Endothelial cell of umbilical vein (primary cell): ENCODE measurements at regions not wholly inside any gene's neighbourhood (a gene's known extent, or its start where the extent isn't known, plus 50 kb on each side); places are given as distances from the start of the nearest gene placed in this dataset.

Experiments
- BruUV-seq: library from RNA; stranded (reverse); fragments of 400-500 nt; replicated peaks from 2 replicates; lab custom pipeline; 2021; lab: Mats Ljungman, UMichigan
- CTCF ChIA-PET: fragments of 300-600, 350-600 bp; sonication (Branson Sonifier 250); formaldehyde crosslinking; loops from one replicate; lab custom pipeline; 2021; ENCODE audit warnings: antibody characterized with exemption, inconsistent platforms; lab: Charles Lee
- POLR2A ChIA-PET: fragments of 300-600, 350-600 bp; sonication (Branson Sonifier 250); formaldehyde crosslinking; loops from one replicate; lab custom pipeline; 2021; ENCODE audit warnings: antibody characterized with exemption, inconsistent platforms; lab: Charles Lee
- DNase-seq: peaks from one replicate; pipeline ENCODE4 v3.0.0-alpha.2; 2011; ENCODE audit warnings: low read depth, low spot score
- FAIRE-seq: peaks from 2 replicates; lab custom pipeline; 2011; peaks lifted over from hg19 to GRCh38; lab: Jason Lieb, UNC
- H2AFZ ChIP-seq: 2 replicates; pipeline ENCODE4 v1.6.0; 2012; ENCODE audit warnings: low read depth, low read length, control low read depth, inconsistent platforms
- H3K27ac ChIP-seq: 2 replicates; pipeline ENCODE4 v1.5.1; 2011; ENCODE audit warnings: low read depth, mild to moderate bottlenecking, control low read depth, low read length, moderate library complexity; ENCODE audit not compliant: insufficient read depth
- H3K27me3 ChIP-seq, 2 experiments: 2 replicates each; pipeline versions ENCODE4 v1.6.0 to v1.6.1; 2011; ENCODE audit warnings: low read length in 2 of 2, mixed read lengths in 1 of 2; ENCODE audit not compliant: control insufficient read depth in 2 of 2, insufficient read depth in 2 of 2
- H3K36me3 ChIP-seq, 2 experiments: 2 replicates in 1 of 2; 3 replicates in 1 of 2; pipeline ENCODE4 v1.5.1; 2011; ENCODE audit warnings: low read length in 2 of 2, mild to moderate bottlenecking in 1 of 2, moderate library complexity in 1 of 2; ENCODE audit not compliant: control insufficient read depth in 2 of 2, insufficient read depth in 2 of 2; ENCODE audit errors: extremely low read depth in 1 of 2
- H3K4me1 ChIP-seq: 3 replicates; pipeline ENCODE4 v1.5.1; 2011; ENCODE audit warnings: mild to moderate bottlenecking, low read length; ENCODE audit not compliant: control insufficient read depth, insufficient read depth; ENCODE audit errors: extremely low read depth
- H3K4me2 ChIP-seq: 2 replicates; pipeline ENCODE4 v1.6.1; 2011; ENCODE audit warnings: low read length, control low read depth, mixed read lengths; ENCODE audit not compliant: insufficient read depth
- H3K4me3 ChIP-seq, 3 experiments: fragments of 200-600 bp in 1 of 3; sonication (generic), shearing (Covaris generic) in 1 of 3; replicated peaks in 1 of 3; 2 replicates each; pipeline ENCODE4 v1.5.1; 2011 to 2016; ENCODE audit warnings: control low read depth in 3 of 3, low read length in 3 of 3, mild to moderate bottlenecking in 2 of 3, inconsistent platforms in 1 of 3, low read depth in 1 of 3, moderate library complexity in 1 of 3; ENCODE audit not compliant: insufficient read depth in 1 of 3
- H3K79me2 ChIP-seq: 2 replicates; pipeline ENCODE4 v1.6.0; 2012; ENCODE audit warnings: low read length, inconsistent platforms; ENCODE audit not compliant: control insufficient read depth, insufficient read depth
- H3K9ac ChIP-seq: replicated peaks from 2 replicates; pipeline ENCODE3; 2011; ENCODE audit warnings: low read length, control low read depth; ENCODE audit not compliant: insufficient read depth; ENCODE audit errors: extremely low read depth
- H3K9me1 ChIP-seq: replicated peaks from 3 replicates; pipeline ENCODE4 v1.6.0; 2011; ENCODE audit warnings: mild to moderate bottlenecking, low read length; ENCODE audit not compliant: control insufficient read depth, insufficient read depth; ENCODE audit errors: extremely low read depth
- H3K9me3 ChIP-seq: replicated peaks from 2 replicates; pipeline ENCODE4 v1.5.1; 2012; ENCODE audit warnings: low read length, inconsistent platforms; ENCODE audit not compliant: control insufficient read depth, insufficient read depth
- H4K20me1 ChIP-seq: replicated peaks from 2 replicates; pipeline ENCODE3; 2011; ENCODE audit warnings: mild to moderate bottlenecking, low read length; ENCODE audit not compliant: control insufficient read depth, insufficient read depth; ENCODE audit errors: extremely low read depth
- EZH2 ChIP-seq: IDR thresholded peaks from 2 replicates; pipeline ENCODE4 v1.6.1; 2012; ENCODE audit warnings: borderline replicate concordance, low read depth, mild to moderate bottlenecking, moderate library complexity, low read length, inconsistent platforms; ENCODE audit not compliant: severe bottlenecking
- FOS ChIP-seq: IDR thresholded peaks from 2 replicates; pipeline ENCODE4 v1.6.1; 2011; ENCODE audit warnings: mild to moderate bottlenecking, low read length, moderate library complexity, borderline replicate concordance; ENCODE audit not compliant: insufficient read depth
- GATA2 ChIP-seq: IDR thresholded peaks from 2 replicates; pipeline ENCODE4 v1.7.0; 2011; ENCODE audit warnings: low read depth, mild to moderate bottlenecking, moderate library complexity, mixed read lengths, low read length; ENCODE audit not compliant: insufficient read length, insufficient read depth
- JUN ChIP-seq: IDR thresholded peaks from 2 replicates; pipeline ENCODE4 v1.6.1; 2011; ENCODE audit warnings: borderline replicate concordance, low read depth; ENCODE audit not compliant: insufficient read length, insufficient read depth
- POLR2A ChIP-seq: IDR thresholded peaks from 2 replicates; pipeline ENCODE4 v1.6.1; 2012; ENCODE audit warnings: low read depth, mild to moderate bottlenecking, control low read depth, low read length
- POLR2AphosphoS5 ChIP-seq: IDR thresholded peaks from 2 replicates; pipeline ENCODE4 v1.6.1; 2012; ENCODE audit warnings: low read depth, mild to moderate bottlenecking, control low read depth, low read length, moderate library complexity; ENCODE audit not compliant: insufficient read depth
- dilution Hi-C: fragments of 300-500 bp; cut with MboI; formaldehyde crosslinking; loops from one replicate; pipeline ENCODE4 v1.15.0; 2019; ENCODE audit warnings: low sequenced_read_pairs; ENCODE audit not compliant: extremely low pct_ligation_motif_present
- intact Hi-C: fragments of 100-400 bp; cut with micrococcal nuclease; formaldehyde crosslinking; loops from one replicate; pipeline ENCODE4 v1.10.0; 2022
- TF ChIP-seq, protein P1 (sequence below): IDR thresholded peaks from 2 replicates; pipeline ENCODE4 v1.6.1; 2011; ENCODE audit not compliant: insufficient read depth, insufficient read length
- TF ChIP-seq, protein P2 (sequence below), 2 donors: IDR thresholded peaks; 1 replicate in 1 of 2; 2 replicates in 1 of 2; pipeline ENCODE4 v1.5.1; 2011; ENCODE audit warnings: low read length in 2 of 2, mild to moderate bottlenecking in 2 of 2, moderate library complexity in 2 of 2, control low read depth in 1 of 2, inconsistent platforms in 1 of 2, low read depth in 1 of 2; ENCODE audit not compliant: insufficient read depth in 1 of 2; ENCODE audit errors: extremely low read depth in 1 of 2

DNA sequence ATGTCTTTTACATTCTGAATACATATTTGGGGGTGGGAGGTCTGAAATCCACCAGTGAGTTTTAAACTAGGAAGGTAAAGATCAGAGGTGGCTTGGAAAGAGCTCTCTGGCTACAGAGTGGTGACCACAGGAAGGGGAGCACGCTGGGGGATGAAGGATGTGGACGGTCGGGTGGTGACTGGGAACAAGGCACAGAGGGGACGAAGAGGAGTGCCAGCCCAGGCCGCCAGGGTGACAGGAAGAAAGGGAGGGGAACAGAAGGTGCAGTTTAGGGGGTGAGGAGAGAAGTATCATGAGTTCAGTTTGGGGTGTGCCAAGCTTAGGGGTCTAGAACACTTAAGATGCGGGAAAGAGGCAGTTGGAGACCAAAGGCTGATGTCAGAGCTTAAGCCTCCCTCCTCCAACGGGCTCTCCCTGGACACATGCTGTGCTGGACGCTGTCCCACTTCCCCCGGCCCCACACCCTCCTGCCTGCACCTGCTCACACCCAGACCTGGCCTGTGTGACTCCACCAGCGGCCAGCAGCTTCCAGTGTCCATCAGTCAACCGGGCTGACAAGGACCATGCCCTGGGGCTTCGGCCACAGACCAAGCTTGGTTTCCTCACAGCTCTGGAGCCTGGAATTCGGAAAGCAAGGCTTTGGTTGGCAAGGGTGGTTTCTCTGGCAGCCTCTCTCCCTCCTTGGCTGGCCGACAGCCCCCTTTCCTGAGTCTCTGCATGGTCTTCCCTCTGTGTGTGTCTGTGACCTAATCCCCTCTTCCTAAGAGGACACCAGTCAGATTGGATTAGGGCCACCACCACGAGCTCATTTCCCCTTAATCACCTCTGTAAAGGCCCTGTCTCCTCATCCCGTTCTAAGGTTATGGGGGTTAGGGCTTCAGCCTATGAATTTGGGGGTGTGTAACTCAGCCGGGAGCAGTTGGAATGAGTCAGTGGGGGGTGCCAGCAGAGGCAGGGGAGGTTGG is 120.4 kb upstream of the IQSEC1 start:
- Histone ChIP-seq H4K20me1 (no peaks in the 10 kb centered on the region), H3K9ac (no peak overlapping the region), H3K27me3 (no peaks in the 10 kb centered on the region), H3K79me2 (no peaks in the 10 kb centered on the region), H3K9me3 (no peaks in the 10 kb centered on the region), H2AFZ (no peak overlapping the region), H3K9me1 (no peaks in the 10 kb centered on the region), H3K36me3 (no peaks in the 10 kb centered on the region), H3K27ac (no peak overlapping the region), H3K4me1 (no peaks in the 10 kb centered on the region), H3K4me3 (no peak overlapping the region), H3K4me2 (no peak overlapping the region)
- TF ChIP-seq, protein P1, sequence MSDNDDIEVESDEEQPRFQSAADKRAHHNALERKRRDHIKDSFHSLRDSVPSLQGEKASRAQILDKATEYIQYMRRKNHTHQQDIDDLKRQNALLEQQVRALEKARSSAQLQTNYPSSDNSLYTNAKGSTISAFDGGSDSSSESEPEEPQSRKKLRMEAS, result no peak
- no peak for TF ChIP-seq EZH2
- TF ChIP-seq, protein P2, sequence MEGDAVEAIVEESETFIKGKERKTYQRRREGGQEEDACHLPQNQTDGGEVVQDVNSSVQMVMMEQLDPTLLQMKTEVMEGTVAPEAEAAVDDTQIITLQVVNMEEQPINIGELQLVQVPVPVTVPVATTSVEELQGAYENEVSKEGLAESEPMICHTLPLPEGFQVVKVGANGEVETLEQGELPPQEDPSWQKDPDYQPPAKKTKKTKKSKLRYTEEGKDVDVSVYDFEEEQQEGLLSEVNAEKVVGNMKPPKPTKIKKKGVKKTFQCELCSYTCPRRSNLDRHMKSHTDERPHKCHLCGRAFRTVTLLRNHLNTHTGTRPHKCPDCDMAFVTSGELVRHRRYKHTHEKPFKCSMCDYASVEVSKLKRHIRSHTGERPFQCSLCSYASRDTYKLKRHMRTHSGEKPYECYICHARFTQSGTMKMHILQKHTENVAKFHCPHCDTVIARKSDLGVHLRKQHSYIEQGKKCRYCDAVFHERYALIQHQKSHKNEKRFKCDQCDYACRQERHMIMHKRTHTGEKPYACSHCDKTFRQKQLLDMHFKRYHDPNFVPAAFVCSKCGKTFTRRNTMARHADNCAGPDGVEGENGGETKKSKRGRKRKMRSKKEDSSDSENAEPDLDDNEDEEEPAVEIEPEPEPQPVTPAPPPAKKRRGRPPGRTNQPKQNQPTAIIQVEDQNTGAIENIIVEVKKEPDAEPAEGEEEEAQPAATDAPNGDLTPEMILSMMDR (IDR thresholded peaks at IDR 0.05; ENCODE audit: extremely low read depth in 1 of 2, insufficient read depth in 1 of 2, low read depth in 1 of 2, low read length in 2 of 2), result no peak
- no peak for TF ChIP-seq POLR2AphosphoS5
- no peak for TF ChIP-seq FOS
- TF ChIP-seq POLR2A, result no peak
- no peak for TF ChIP-seq GATA2
- no peak for TF ChIP-seq JUN
- CTCF ChIA-PET, result no interaction called here
- DNase-seq (no peak), FAIRE-seq (no peak)
- intact Hi-C loops (no loop called here), dilution Hi-C loops (no loop called here)
- POLR2A ChIA-PET, result no interaction called here
- BruUV-seq, result no TSS peak
